Glutamatergic neuron (in vitro differentiated cells): ENCODE measurements at regions not wholly inside any gene's neighbourhood (a gene's known extent, or its start where the extent isn't known, plus 50 kb on each side); places are given as distances from the start of the nearest gene placed in this dataset.
"Not testable (repeated sequence)": the region's sequence is repeated elsewhere in the genome, so short reads cannot be mapped to it uniquely, and the experiment has no call there.

Experiments used
- DNase-seq: peaks from one replicate; pipeline ENCODE4 v3.0.0; 2022
- H3K27ac Mint-ChIP-seq: one replicate; pipeline ENCODE4 v1.8.0; 2020; ENCODE audit warnings: mild to moderate bottlenecking, mixed read lengths, inconsistent platforms; ENCODE audit not compliant: unreplicated experiment
- H3K27me3 Mint-ChIP-seq: one replicate; pipeline ENCODE4 v1.8.0; 2020; ENCODE audit warnings: mild to moderate bottlenecking, moderate library complexity, mixed read lengths, inconsistent platforms; ENCODE audit not compliant: unreplicated experiment
- H3K36me3 Mint-ChIP-seq: one replicate; pipeline ENCODE4 v1.8.0; 2020; ENCODE audit warnings: mild to moderate bottlenecking, mixed read lengths, inconsistent platforms; ENCODE audit not compliant: unreplicated experiment
- H3K4me1 Mint-ChIP-seq: one replicate; pipeline ENCODE4 v1.8.0; 2020; ENCODE audit warnings: mild to moderate bottlenecking, low read depth, mixed read lengths, inconsistent platforms; ENCODE audit not compliant: unreplicated experiment
- H3K4me3 Mint-ChIP-seq: one replicate; pipeline ENCODE4 v1.8.0; 2020; ENCODE audit warnings: mild to moderate bottlenecking, mixed read lengths, inconsistent platforms; ENCODE audit not compliant: unreplicated experiment
- H3K9me3 Mint-ChIP-seq: one replicate; pipeline ENCODE4 v1.8.0; 2020; ENCODE audit warnings: mild to moderate bottlenecking, moderate library complexity, mixed read lengths, inconsistent platforms; ENCODE audit not compliant: unreplicated experiment
- TF ChIP-seq, protein P1 (sequence below): fragments of 200-600 bp; sonication (generic); IDR thresholded peaks from one replicate; pipeline ENCODE4 v1.5.0; 2021; ENCODE audit not compliant: partially characterized antibody, unreplicated experiment

DNA sequence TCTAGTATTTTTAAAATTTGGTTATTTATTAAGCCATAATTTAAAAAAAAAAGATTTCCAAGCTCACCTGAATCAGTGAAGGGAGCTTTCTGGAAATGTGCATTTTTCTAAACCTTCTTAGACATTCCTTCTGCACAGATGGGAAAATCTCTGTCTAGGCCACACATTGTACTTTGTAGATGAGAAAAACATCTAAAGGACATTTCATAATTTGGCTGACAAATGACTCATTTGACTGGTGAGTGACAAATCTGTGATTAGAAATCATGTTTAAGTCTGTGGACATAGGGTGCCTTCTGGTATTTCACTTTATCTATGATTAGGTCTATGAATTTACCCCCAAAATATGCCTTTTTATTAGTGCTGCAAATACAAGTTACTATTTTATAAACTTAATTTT, 1044.9 kb upstream of the FLRT2 start:
- no peak overlapping the region for H3K27ac Mint-ChIP-seq
- no peak overlapping the region for H3K4me3 Mint-ChIP-seq
- no peak for DNase-seq
- H3K27me3 Mint-ChIP-seq: no peaks in the 10 kb centered on the region
- H3K36me3 Mint-ChIP-seq: no peaks in the 10 kb centered on the region
- H3K9me3 Mint-ChIP-seq: no peaks in the 10 kb centered on the region
- H3K4me1 Mint-ChIP-seq: peaks cover 8% of the 10 kb centered on the region
- TF ChIP-seq, protein P1, sequence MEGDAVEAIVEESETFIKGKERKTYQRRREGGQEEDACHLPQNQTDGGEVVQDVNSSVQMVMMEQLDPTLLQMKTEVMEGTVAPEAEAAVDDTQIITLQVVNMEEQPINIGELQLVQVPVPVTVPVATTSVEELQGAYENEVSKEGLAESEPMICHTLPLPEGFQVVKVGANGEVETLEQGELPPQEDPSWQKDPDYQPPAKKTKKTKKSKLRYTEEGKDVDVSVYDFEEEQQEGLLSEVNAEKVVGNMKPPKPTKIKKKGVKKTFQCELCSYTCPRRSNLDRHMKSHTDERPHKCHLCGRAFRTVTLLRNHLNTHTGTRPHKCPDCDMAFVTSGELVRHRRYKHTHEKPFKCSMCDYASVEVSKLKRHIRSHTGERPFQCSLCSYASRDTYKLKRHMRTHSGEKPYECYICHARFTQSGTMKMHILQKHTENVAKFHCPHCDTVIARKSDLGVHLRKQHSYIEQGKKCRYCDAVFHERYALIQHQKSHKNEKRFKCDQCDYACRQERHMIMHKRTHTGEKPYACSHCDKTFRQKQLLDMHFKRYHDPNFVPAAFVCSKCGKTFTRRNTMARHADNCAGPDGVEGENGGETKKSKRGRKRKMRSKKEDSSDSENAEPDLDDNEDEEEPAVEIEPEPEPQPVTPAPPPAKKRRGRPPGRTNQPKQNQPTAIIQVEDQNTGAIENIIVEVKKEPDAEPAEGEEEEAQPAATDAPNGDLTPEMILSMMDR: no peak

DNA sequence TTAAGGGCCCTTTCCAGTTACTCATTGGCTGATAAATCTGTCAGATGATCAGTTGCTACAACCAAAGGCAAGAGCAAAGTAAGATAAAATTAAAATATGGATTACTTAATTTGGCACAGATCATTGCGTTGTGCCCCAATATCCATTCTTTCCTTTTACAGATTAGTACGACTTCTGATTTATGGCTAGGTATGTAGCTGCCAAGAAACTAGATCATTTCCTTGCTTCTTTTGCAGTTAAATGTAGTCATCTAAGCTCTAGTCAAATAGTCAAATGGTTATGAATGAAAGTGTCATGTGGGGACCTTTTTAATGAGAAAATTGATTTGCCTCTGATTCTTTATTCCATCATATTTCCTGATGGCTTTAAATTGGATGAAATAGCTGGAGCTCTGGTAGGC, 1039.9 kb upstream of the FLRT2 start:
- Mint-ChIP-seq H3K4me3 (no peak overlapping the region), H3K4me1 (peaks cover 11% of the 10 kb centered on the region), H3K27me3 (no peaks in the 10 kb centered on the region), H3K9me3 (no peaks in the 10 kb centered on the region), H3K27ac (no peak overlapping the region), H3K36me3 (no peaks in the 10 kb centered on the region)
- TF ChIP-seq, protein P1: no peak
- no peak for DNase-seq

DNA sequence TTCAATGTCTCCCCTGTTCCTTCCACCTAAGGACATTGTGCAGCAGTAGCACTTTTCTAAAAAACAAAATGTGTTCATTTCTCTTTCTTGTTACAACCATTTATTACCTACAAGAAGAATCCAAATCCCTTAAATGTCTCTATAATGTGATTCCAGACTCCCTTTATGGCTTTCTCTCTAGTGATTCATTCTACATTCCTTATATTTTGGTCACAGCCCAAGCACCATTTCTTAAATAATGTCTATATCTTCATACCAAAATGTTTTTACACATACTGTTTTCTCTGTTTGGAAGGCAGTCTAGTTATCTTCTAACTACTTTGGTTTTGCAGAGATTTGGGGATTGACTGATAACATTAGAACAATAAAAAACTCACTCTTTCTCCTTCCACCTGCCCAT, 1037.3 kb upstream of the FLRT2 start:
- Mint-ChIP-seq H3K4me1 (peaks cover 11% of the 10 kb centered on the region), H3K27ac (no peak overlapping the region), H3K9me3 (no peaks in the 10 kb centered on the region), H3K36me3 (no peaks in the 10 kb centered on the region), H3K27me3 (no peaks in the 10 kb centered on the region), H3K4me3 (no peak overlapping the region)
- no peak for DNase-seq
- TF ChIP-seq, protein P1: no peak

DNA sequence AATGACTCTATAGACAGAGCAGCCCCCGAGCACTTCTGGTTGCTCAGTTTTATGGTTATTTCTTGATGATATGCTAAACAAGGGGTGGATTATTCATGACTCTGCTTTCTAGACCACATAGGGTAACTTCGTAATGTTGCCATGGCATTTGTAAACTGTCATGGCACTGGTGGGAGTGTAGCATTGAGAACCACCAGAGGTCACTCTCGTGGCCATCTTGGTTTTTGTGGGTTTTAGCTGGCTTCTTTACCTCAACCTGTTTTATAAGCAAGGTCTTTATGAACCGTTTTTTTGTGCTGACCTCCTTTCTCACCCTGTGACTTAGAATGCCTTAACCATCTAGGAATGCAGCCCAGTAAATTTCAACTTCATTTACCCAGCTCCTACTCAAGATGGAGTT, 1036.2 kb upstream of the FLRT2 start:
- no peak for DNase-seq
- no peak overlapping the region for H3K4me3 Mint-ChIP-seq
- H3K4me1 Mint-ChIP-seq: peaks cover 11% of the 10 kb centered on the region
- no peaks in the 10 kb centered on the region for H3K27me3 Mint-ChIP-seq
- H3K27ac Mint-ChIP-seq: no peak overlapping the region
- no peaks in the 10 kb centered on the region for H3K36me3 Mint-ChIP-seq
- TF ChIP-seq, protein P1: no peak
- no peaks in the 10 kb centered on the region for H3K9me3 Mint-ChIP-seq

DNA sequence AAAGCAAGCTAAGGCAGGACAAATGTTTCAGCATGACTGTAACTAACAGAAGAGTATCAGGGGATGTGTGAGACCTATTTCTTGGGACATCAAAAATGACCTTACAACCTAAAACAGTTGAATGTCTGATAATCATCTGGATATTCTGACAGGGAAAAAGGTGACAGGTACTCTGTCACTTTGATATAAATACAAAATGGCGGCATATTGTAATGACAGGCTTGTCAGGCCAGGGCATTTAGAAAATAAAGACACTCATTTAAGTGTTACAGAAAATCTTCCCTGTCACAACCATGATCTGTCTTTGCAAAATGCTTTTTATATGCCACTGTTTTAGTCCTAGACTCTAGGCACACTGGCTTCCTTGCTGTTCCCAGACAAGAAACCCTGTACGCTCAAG, 1033.3 kb upstream of the FLRT2 start:
- Mint-ChIP-seq H3K27ac (no peak overlapping the region), H3K27me3 (no peaks in the 10 kb centered on the region), H3K4me1 (peaks cover 10% of the 10 kb centered on the region), H3K36me3 (no peaks in the 10 kb centered on the region), H3K4me3 (no peak overlapping the region), H3K9me3 (no peaks in the 10 kb centered on the region)
- TF ChIP-seq, protein P1: no peak
- DNase-seq: no peak

DNA sequence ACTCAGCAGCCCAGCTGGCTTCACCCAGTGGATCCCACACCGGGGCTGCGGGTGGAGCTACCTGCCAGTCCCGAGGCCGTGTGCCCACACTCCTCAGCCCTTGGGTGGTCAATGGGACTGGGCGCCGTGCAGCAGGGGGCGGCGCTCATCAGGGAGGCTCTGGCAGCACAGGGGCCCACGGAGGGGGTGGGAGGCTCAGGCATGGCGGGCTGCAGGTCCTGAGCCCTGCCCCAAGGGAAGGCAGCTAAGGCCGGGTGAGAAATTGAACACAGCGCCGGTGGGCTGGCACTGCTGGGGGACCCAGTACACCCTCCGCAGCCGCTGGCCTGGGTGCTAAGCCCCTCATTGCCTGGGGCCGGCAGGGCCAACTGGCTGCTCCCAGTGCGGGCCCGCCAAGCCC, 1017.1 kb upstream of the FLRT2 start:
- not testable (repeated sequence) for H3K9me3 Mint-ChIP-seq, DNase-seq, H3K27ac Mint-ChIP-seq, H3K36me3 Mint-ChIP-seq, H3K4me1 Mint-ChIP-seq, H3K27me3 Mint-ChIP-seq, H3K4me3 Mint-ChIP-seq
